Esophagus squamous epithelium (tissue), 5 donors: ENCODE measurements at regions not wholly inside any gene's neighbourhood (a gene's known extent, or its start where the extent isn't known, plus 50 kb on each side); places are given as distances from the start of the nearest gene placed in this dataset.

ENCODE experiments used
- DNase-seq: peaks from one replicate; lab custom pipeline; 2025; lab: John Stamatoyannopoulos, UW
- H3K27ac ChIP-seq, 4 donors: fragments of 200-600 bp; sonication (generic); one replicate each; pipeline ENCODE4 v1.5.1; 2016 to 2019; ENCODE audit warnings: mild to moderate bottlenecking in 1 of 4
- H3K27me3 ChIP-seq, 4 donors: fragments of 200-600 bp; sonication (generic); 1 replicate in 3 of 4; 2 replicates in 1 of 4; pipeline versions ENCODE4 v1.5.1 to v1.6.0; 2017 to 2021; ENCODE audit warnings: antibody characterized with exemption in 1 of 4
- H3K36me3 ChIP-seq, 3 donors: fragments of 200-600 bp; sonication (generic); one replicate each; pipeline ENCODE4 v1.5.1; 2016 to 2019
- H3K4me1 ChIP-seq, 3 donors: fragments of 200-600 bp; sonication (generic); one replicate each; pipeline ENCODE4 v1.5.1; 2017 to 2019
- H3K4me3 ChIP-seq, 4 donors: fragments of 200-600 bp; sonication (generic); 1 replicate in 3 of 4; 2 replicates in 1 of 4; pipeline ENCODE4 v1.5.1; 2016 to 2019; ENCODE audit warnings: mild to moderate bottlenecking in 2 of 4, moderate library complexity in 1 of 4
- H3K9me3 ChIP-seq, 3 donors: fragments of 200-600 bp; sonication (generic); one replicate each; pipeline ENCODE4 v1.5.1; 2016 to 2019
- CTCF ChIP-seq, 6 experiments: fragments of 450-650 bp in 4 of 6; fragments of 200-600 bp in 2 of 6; sonication (generic) in 2 of 6; IDR thresholded peaks; one replicate each; pipeline ENCODE4 v1.5.1; 2016 to 2019; ENCODE audit warnings: antibody characterized with exemption in 6 of 6, mild to moderate bottlenecking in 4 of 6, moderate library complexity in 4 of 6
- POLR2A ChIP-seq, 4 donors: fragments of 450-650 bp; IDR thresholded peaks; one replicate each; pipeline ENCODE4 v1.6.1; 2017; ENCODE audit warnings: antibody characterized with exemption in 4 of 4, mild to moderate bottlenecking in 4 of 4, moderate library complexity in 3 of 4
- WGBS, 2 donors: methylation state at CpG; one replicate each; pipeline ENCODE4 v1.1.5; 2018; 5-methylcytosine and 5-hydroxymethylcytosine counted together
- intact Hi-C: fragments of 100-400 bp; cut with DNase I; formaldehyde crosslinking; loops from one replicate; pipeline ENCODE4 v1.15.0; 2022
- donor health status: DM: yes; HTN: yes; CAD: no.

- no peak for TF ChIP-seq POLR2A (IDR thresholded peaks at IDR 0.05)
- TF ChIP-seq CTCF (IDR thresholded peaks at IDR 0.05): no peak
- Histone ChIP-seq H3K27ac (no peak overlapping the region), H3K4me3 (no peak overlapping the region), H3K36me3 (no peaks in the 10 kb centered on the region), H3K9me3 (no peaks in the 10 kb centered on the region), H3K4me1 (no peaks in the 10 kb centered on the region), H3K27me3 (no peaks in the 10 kb centered on the region)
- 63 to 74% methylated on average over 1 of the region's 1 CpG for WGBS, 2 donors
- intact Hi-C loops: no loop called here
- no peak for DNase-seq
Observed at GRCh38 chr2:146024212-146024743, 1504.4 kb upstream of the ZEB2 start.

- no peaks in the 10 kb centered on the region for H3K36me3 ChIP-seq
- H3K4me3 ChIP-seq: no peak overlapping the region
- DNase-seq: no peak
- H3K27me3 ChIP-seq: no peaks in the 10 kb centered on the region
- no peak overlapping the region for H3K27ac ChIP-seq
- no peaks in the 10 kb centered on the region for H3K9me3 ChIP-seq
- intact Hi-C loops: no loop called here
- TF ChIP-seq CTCF (IDR thresholded peaks at IDR 0.05): no peak
- TF ChIP-seq POLR2A (IDR thresholded peaks at IDR 0.05): no peak
- H3K4me1 ChIP-seq: no peaks in the 10 kb centered on the region
Observed at GRCh38 chr2:146004462-146004861, 1484.5 kb upstream of the ZEB2 start.

GRCh38 chr2:146003337-146003736 is 1483.4 kb upstream of the ZEB2 start:
- H3K27me3 ChIP-seq: no peaks in the 10 kb centered on the region
- H3K36me3 ChIP-seq: no peaks in the 10 kb centered on the region
- no peak overlapping the region for H3K27ac ChIP-seq
- DNase-seq: no peak
- intact Hi-C loops: no loop called here
- no peak overlapping the region for H3K4me3 ChIP-seq
- H3K4me1 ChIP-seq: no peaks in the 10 kb centered on the region
- no peaks in the 10 kb centered on the region for H3K9me3 ChIP-seq
- 81 to 87% methylated on average over 4 of the region's 4 CpGs for WGBS, 2 donors
- no peak for TF ChIP-seq POLR2A (IDR thresholded peaks at IDR 0.05)
- no peak for TF ChIP-seq CTCF (IDR thresholded peaks at IDR 0.05)

GRCh38 chr2:145994910-145995309 is 1475.0 kb upstream of the ZEB2 start:
- no peak overlapping the region for H3K4me3 ChIP-seq
- intact Hi-C loops: no loop called here
- DNase-seq: no peak
- H3K27me3 ChIP-seq: no peaks in the 10 kb centered on the region
- no peaks in the 10 kb centered on the region for H3K4me1 ChIP-seq
- no peaks in the 10 kb centered on the region for H3K36me3 ChIP-seq
- H3K9me3 ChIP-seq: peaks cover 0 to 5% (median 0%) of the 10 kb centered on the region in 3 donors
- TF ChIP-seq POLR2A (IDR thresholded peaks at IDR 0.05) (no peak), CTCF (IDR thresholded peaks at IDR 0.05) (no peak)
- H3K27ac ChIP-seq: no peak overlapping the region

GRCh38 chr2:145992572-145992971 is 1472.7 kb upstream of the ZEB2 start:
- Histone ChIP-seq H3K27me3 (no peaks in the 10 kb centered on the region), H3K4me1 (no peaks in the 10 kb centered on the region), H3K27ac (no peak overlapping the region), H3K4me3 (no peak overlapping the region), H3K36me3 (no peaks in the 10 kb centered on the region), H3K9me3 (peaks cover 0 to 5% (median 0%) of the 10 kb centered on the region in 3 donors)
- intact Hi-C loops: no loop called here
- 94 to 98% methylated on average over 3 of the region's 3 CpGs for WGBS, 2 donors
- DNase-seq: no peak
- TF ChIP-seq POLR2A (IDR thresholded peaks at IDR 0.05) (no peak), CTCF (IDR thresholded peaks at IDR 0.05) (no peak)
